ENCODE measurements at regions not wholly inside any gene's neighbourhood (a gene's known extent, or its start where the extent isn't known, plus 50 kb on each side); places are given as distances from the start of the nearest gene placed in this dataset.

- DNase-seq: no peak
Measured at GRCh38 chr3:25313286-25313685, 114.8 kb upstream of the RARB start.

- no peak for DNase-seq
Measured at GRCh38 chr3:25324954-25325655, 103.0 kb upstream of the RARB start.

GRCh38 chr3:25335356-25335755, 92.7 kb upstream of the RARB start:
- DNase-seq: no peak

- DNase-seq: no peak
Measured at GRCh38 chr3:25338158-25338725, 89.8 kb upstream of the RARB start.

- DNase-seq: no peak
Measured at GRCh38 chr3:25339225-25339624, 88.8 kb upstream of the RARB start.

- no peak for DNase-seq
Measured at GRCh38 chr3:25344670-25345069, 83.4 kb upstream of the RARB start.

GRCh38 chr3:25349095-25349494, 79.0 kb upstream of the RARB start:
- no peak for DNase-seq

GRCh38 chr3:25349828-25350724, 78.0 kb upstream of the RARB start:
- no peak for DNase-seq

GRCh38 chr3:25350725-25351114, 77.3 kb upstream of the RARB start:
- DNase-seq: no peak

- no peak for DNase-seq
Measured at GRCh38 chr3:25354071-25354470, 74.0 kb upstream of the RARB start.

- DNase-seq: no peak
Measured at GRCh38 chr3:25355034-25355885, 72.8 kb upstream of the RARB start.

GRCh38 chr3:25355998-25356397, 72.1 kb upstream of the RARB start:
- no peak for DNase-seq

GRCh38 chr3:25362118-25362517, 65.9 kb upstream of the RARB start:
- DNase-seq: no peak

- DNase-seq: no peak
Measured at GRCh38 chr3:25365636-25366035, 62.4 kb upstream of the RARB start.

- no peak for DNase-seq
Measured at GRCh38 chr3:25367025-25367424, 61.0 kb upstream of the RARB start.

GRCh38 chr3:25372167-25372566, 55.9 kb upstream of the RARB start:
- DNase-seq: no peak

- no peak for DNase-seq
Measured at GRCh38 chr3:25376340-25376739, 51.7 kb upstream of the RARB start.

- DNase-seq: no peak
Measured at GRCh38 chr3:25377042-25377441, 51.0 kb upstream of the RARB start.
